K562 (cell line): ENCODE measurements at regions not wholly inside any gene's neighbourhood (a gene's known extent, or its start where the extent isn't known, plus 50 kb on each side); places are given as distances from the start of the nearest gene placed in this dataset.

Experiments used
- ATAC-seq: fragments of 200-7000 bp; cut with Tn5 transposase; 3 replicates; pipeline ENCODE4 v1.9.1; 2020; ENCODE audit warnings: moderate library complexity
- BruUV-seq: library from RNA; stranded (reverse); fragments of 400-500 nt; replicated peaks from 2 replicates; lab custom pipeline; 2021; lab: Mats Ljungman, UMichigan
- CTCF ChIA-PET: fragments of 300-600 bp; formaldehyde crosslinking; extraction: SDS; loops from one replicate; lab custom pipeline; 2021; ENCODE audit warnings: low intra/inter-chr PET ratio; lab: Yijun Ruan, JAX
- POLR2A ChIA-PET: fragments of 300-600, 350-650 bp; sonication (Branson Sonifier 250); formaldehyde crosslinking; extraction: SDS; loops from one replicate; lab custom pipeline; 2021; ENCODE audit warnings: antibody characterized with exemption, inconsistent platforms; lab: Yijun Ruan, JAX
- DNase-seq, 4 experiments: peaks; one replicate each; pipeline versions ENCODE4 v3.0.0 to v3.0.0-alpha.2; 2011 to 2018; ENCODE audit warnings: low spot score in 3 of 4, mixed read lengths in 3 of 4; ENCODE audit errors: extremely low read depth in 1 of 4
- FAIRE-seq: peaks from 2 replicates; lab custom pipeline; 2011; peaks lifted over from hg19 to GRCh38; lab: Jason Lieb, UNC
- H2AFZ ChIP-seq: 2 replicates; pipeline ENCODE4 v1.6.0; 2011; ENCODE audit warnings: low read depth, low read length, control low read depth, inconsistent platforms
- H3K27ac ChIP-seq: fragments of 200-600 bp; 3 replicates; pipeline ENCODE4 v1.8.0; 2011; ENCODE audit warnings: low read depth, mild to moderate bottlenecking, control low read depth, inconsistent platforms, low read length, moderate library complexity, mixed read lengths; ENCODE audit errors: extremely low read depth
- H3K27me3 ChIP-seq, 2 experiments: fragments of 300-600 bp in 1 of 2; 2 replicates in 1 of 2; 3 replicates in 1 of 2; pipeline versions ENCODE4 v1.6.0 to v1.8.0; 2011; ENCODE audit warnings: inconsistent platforms in 2 of 2, low read length in 2 of 2, mild to moderate bottlenecking in 1 of 2, mixed read lengths in 1 of 2, moderate library complexity in 1 of 2; ENCODE audit not compliant: control insufficient read depth in 2 of 2, insufficient read depth in 2 of 2
- H3K36me3 ChIP-seq: fragments of 300-600 bp; 3 replicates; pipeline ENCODE4 v1.8.0; 2011; ENCODE audit warnings: mild to moderate bottlenecking, low read length, inconsistent platforms; ENCODE audit not compliant: control insufficient read depth, insufficient read depth
- H3K4me1 ChIP-seq, 2 experiments: fragments of 200-600 bp in 1 of 2; replicated peaks in 1 of 2; 2 replicates in 1 of 2; 3 replicates in 1 of 2; pipeline versions ENCODE4 v1.5.1 to v1.8.0; 2011; ENCODE audit warnings: inconsistent platforms in 2 of 2, low read length in 2 of 2, mild to moderate bottlenecking in 1 of 2, mixed read lengths in 1 of 2, moderate library complexity in 1 of 2; ENCODE audit not compliant: control insufficient read depth in 2 of 2, insufficient read depth in 2 of 2
- H3K4me2 ChIP-seq: 2 replicates; pipeline ENCODE4 v1.6.1; 2011; ENCODE audit warnings: low read length, control low read depth, inconsistent platforms, mixed read lengths; ENCODE audit not compliant: insufficient read depth
- H3K4me3 ChIP-seq: fragments of 200-600 bp; sonication (generic), shearing (Covaris generic); 2 replicates; pipeline ENCODE4 v1.5.1; 2016; ENCODE audit warnings: control low read depth, inconsistent platforms
- H3K79me2 ChIP-seq: fragments of 200-600 bp; 3 replicates; pipeline ENCODE4 v1.8.0; 2011; ENCODE audit warnings: low read length, inconsistent platforms; ENCODE audit not compliant: control insufficient read depth, insufficient read depth
- H3K9ac ChIP-seq, 2 experiments: 2 replicates each; pipeline versions ENCODE4 v1.6.0 to v1.6.1; 2011; ENCODE audit warnings: low read depth in 2 of 2, low read length in 2 of 2, control low read depth in 1 of 2, inconsistent platforms in 1 of 2, mild to moderate bottlenecking in 1 of 2, mixed read lengths in 1 of 2; ENCODE audit not compliant: insufficient read depth in 1 of 2
- H3K9me1 ChIP-seq: one replicate; pipeline ENCODE4 v1.6.0; 2011; ENCODE audit warnings: inconsistent platforms, mild to moderate bottlenecking, low read length, moderate library complexity; ENCODE audit not compliant: control insufficient read depth, insufficient read depth
- H3K9me3 ChIP-seq: replicated peaks from 2 replicates; pipeline ENCODE4 v1.5.1; 2011; ENCODE audit warnings: low read depth, low read length, inconsistent platforms; ENCODE audit not compliant: control insufficient read depth, insufficient read depth
- H4K20me1 ChIP-seq: replicated peaks from 2 replicates; pipeline ENCODE4 v1.6.1; 2011; ENCODE audit warnings: low read length, inconsistent platforms, mixed read lengths; ENCODE audit not compliant: control insufficient read depth, insufficient read depth
- FOXM1 ChIP-seq, 2 experiments: fragments of 450-650 bp in 1 of 2; sonication (generic) in 1 of 2; formaldehyde crosslinking in 1 of 2; IDR thresholded peaks; 2 replicates each; pipeline versions ENCODE4 v1.6.1 to v1.9.0; 2017 to 2022; ENCODE audit warnings: low read depth in 2 of 2, mild to moderate bottlenecking in 2 of 2, missing genetic modification reagents in 1 of 2, moderate library complexity in 1 of 2
- TOE1 ChIP-seq, 2 experiments: fragments of 450-650 bp in 1 of 2; sonication (generic) in 1 of 2; formaldehyde crosslinking in 1 of 2; IDR thresholded peaks; 2 replicates each; pipeline versions ENCODE4 v1.7.1 to v1.8.0; 2016 to 2022; ENCODE audit warnings: borderline replicate concordance in 2 of 2, mild to moderate bottlenecking in 2 of 2, antibody characterized with exemption in 1 of 2, inconsistent platforms in 1 of 2, low read depth in 1 of 2, missing genetic modification reagents in 1 of 2, moderate library complexity in 1 of 2
- ZBTB17 ChIP-seq: fragments of 450-650 bp; formaldehyde crosslinking; IDR thresholded peaks from 2 replicates; pipeline ENCODE4 v1.4.0; 2020; ENCODE audit warnings: mild to moderate bottlenecking
- ZNF445 ChIP-seq: fragments of 250-450 bp; sonication (Bioruptor Pico); IDR thresholded peaks from 2 replicates; pipeline ENCODE4 v1.4.0; 2020; ENCODE audit warnings: low read depth, mild to moderate bottlenecking, moderate library complexity
- ZNF512 ChIP-seq: IDR thresholded peaks from 2 replicates; pipeline ENCODE4 v1.6.1; 2016; ENCODE audit warnings: missing genetic modification characterization, missing compliant biosample characterization
- WGBS: fragments of 100-300 bp; shearing (Covaris generic); methylation state at CpG from one replicate; pipeline ENCODE4 v1.1.6; 2016; ENCODE audit warnings: low coverage, mixed read lengths; ENCODE audit not compliant: insufficient coverage; ENCODE audit errors: missing lambda C conversion rate; 5-methylcytosine and 5-hydroxymethylcytosine counted together
- in situ Hi-C: fragments of 300-500 bp; cut with MboI; formaldehyde crosslinking; loops from 4 replicates; pipeline ENCODE4 v1.15.0; 2018; ENCODE audit warnings: inconsistent platforms, mixed read lengths
- intact Hi-C: fragments of 100-400 bp; cut with micrococcal nuclease; formaldehyde crosslinking; loops from 2 replicates; pipeline ENCODE4 v1.14.2; 2022
- TF ChIP-seq, protein P1 (sequence below): fragments of 250-450 bp; sonication (Bioruptor Pico); IDR thresholded peaks from 2 replicates; pipeline ENCODE4 v1.5.0; 2022; ENCODE audit warnings: mild to moderate bottlenecking

GRCh38 chr14:59036134-59036533 is 152.3 kb upstream of the DAAM1 start (continued):
- no peak for TF ChIP-seq ZNF512 (tag)
- no peak for TF ChIP-seq TOE1 (IDR thresholded peaks at IDR 0.05; ENCODE audit: borderline replicate concordance)
- no peak for TF ChIP-seq TOE1 (CRISPR knock-in tag; IDR thresholded peaks at IDR 0.05; ENCODE audit: borderline replicate concordance, low read depth)
- TF ChIP-seq ZNF445 (CRISPR knock-in tag): no peak
- TF ChIP-seq, all 486 proteins: peak for 0

DNA sequence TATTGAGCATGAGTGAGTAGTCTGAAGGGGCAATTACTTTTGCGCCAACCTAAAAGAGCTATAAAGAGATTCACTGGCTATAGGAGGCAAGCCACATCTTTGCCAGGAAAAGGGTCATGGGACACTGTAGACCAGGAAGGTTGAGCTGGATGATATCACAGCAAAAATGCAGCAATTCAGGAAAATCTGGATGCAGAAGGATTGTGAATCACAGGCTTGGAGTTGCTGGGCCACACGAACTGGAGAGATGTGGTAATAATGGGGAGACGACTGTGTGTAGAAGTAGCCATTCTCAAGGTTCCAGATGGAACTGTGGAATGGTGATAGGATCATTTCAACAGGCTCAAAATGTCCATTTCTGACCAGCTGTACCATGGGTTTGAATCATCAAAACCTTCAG is 151.4 kb upstream of the DAAM1 start:
- Histone ChIP-seq H3K9me1 (no peaks in the 10 kb centered on the region), H3K79me2 (no peaks in the 10 kb centered on the region), H3K4me3 (no peak overlapping the region), H4K20me1 (no peaks in the 10 kb centered on the region), H2AFZ (no peak overlapping the region), H3K9me3 (no peaks in the 10 kb centered on the region), H3K4me2 (no peak overlapping the region), H3K4me1 (no peaks in the 10 kb centered on the region), H3K27me3 (no peaks in the 10 kb centered on the region), H3K27ac (no peak overlapping the region), H3K36me3 (no peaks in the 10 kb centered on the region), H3K9ac (no peak overlapping the region)
- ChIA-PET CTCF (no interaction called here), POLR2A (no interaction called here)
- DNase-seq (no peak), FAIRE-seq (no peak), ATAC-seq (no peak)
- TF ChIP-seq, protein P1, sequence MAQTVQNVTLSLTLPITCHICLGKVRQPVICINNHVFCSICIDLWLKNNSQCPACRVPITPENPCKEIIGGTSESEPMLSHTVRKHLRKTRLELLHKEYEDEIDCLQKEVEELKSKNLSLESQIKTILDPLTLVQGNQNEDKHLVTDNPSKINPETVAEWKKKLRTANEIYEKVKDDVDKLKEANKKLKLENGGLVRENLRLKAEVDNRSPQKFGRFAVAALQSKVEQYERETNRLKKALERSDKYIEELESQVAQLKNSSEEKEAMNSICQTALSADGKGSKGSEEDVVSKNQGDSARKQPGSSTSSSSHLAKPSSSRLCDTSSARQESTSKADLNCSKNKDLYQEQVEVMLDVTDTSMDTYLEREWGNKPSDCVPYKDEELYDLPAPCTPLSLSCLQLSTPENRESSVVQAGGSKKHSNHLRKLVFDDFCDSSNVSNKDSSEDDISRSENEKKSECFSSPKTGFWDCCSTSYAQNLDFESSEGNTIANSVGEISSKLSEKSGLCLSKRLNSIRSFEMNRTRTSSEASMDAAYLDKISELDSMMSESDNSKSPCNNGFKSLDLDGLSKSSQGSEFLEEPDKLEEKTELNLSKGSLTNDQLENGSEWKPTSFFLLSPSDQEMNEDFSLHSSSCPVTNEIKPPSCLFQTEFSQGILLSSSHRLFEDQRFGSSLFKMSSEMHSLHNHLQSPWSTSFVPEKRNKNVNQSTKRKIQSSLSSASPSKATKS: no peak
- TF ChIP-seq ZBTB17 (CRISPR knock-in tag) (no peak), FOXM1 (IDR thresholded peaks at IDR 0.05; ENCODE audit: low read depth) (no peak), FOXM1 (CRISPR knock-in tag; IDR thresholded peaks at IDR 0.05; ENCODE audit: low read depth) (no peak)
- 0% methylated on average over 3 of the region's 3 CpGs for WGBS
- BruUV-seq: no TSS peak
- in situ Hi-C loops (no loop called here), intact Hi-C loops (no loop called here)
